K562 (cell line): ENCODE measurements at regions not wholly inside any gene's neighbourhood (a gene's known extent, or its start where the extent isn't known, plus 50 kb on each side); places are given as distances from the start of the nearest gene placed in this dataset.
A peak's percentile ranks its signal among the peaks of the same experiment; 100 is the strongest.

Experiments
- C11orf30 ChIP-seq: fragments of 450-650 bp; IDR thresholded peaks from 2 replicates; pipeline ENCODE4 v1.6.1; 2016; ENCODE audit warnings: low read depth, mild to moderate bottlenecking
- CBFB ChIP-seq: sonication (generic); formaldehyde crosslinking; IDR thresholded peaks from 2 replicates; pipeline ENCODE4 v1.4.0; 2020; ENCODE audit warnings: mild to moderate bottlenecking, missing genetic modification reagents
- HDAC2 ChIP-seq: fragments of 450-650 bp; IDR thresholded peaks from 2 replicates; pipeline ENCODE4 v1.6.1; 2016; ENCODE audit warnings: mild to moderate bottlenecking
- KLF6 ChIP-seq: fragments of 250-450 bp; sonication (Bioruptor Pico); IDR thresholded peaks from 2 replicates; pipeline ENCODE4 v1.4.0; 2020; ENCODE audit warnings: mild to moderate bottlenecking, moderate library complexity, borderline replicate concordance
- MECOM ChIP-seq: fragments of 250-450 bp; sonication (Bioruptor Pico); IDR thresholded peaks from 2 replicates; pipeline ENCODE4 v1.8.0; 2022; ENCODE audit warnings: inconsistent platforms
- ZNF133 ChIP-seq: fragments of 250-450 bp; sonication (Bioruptor Pico); IDR thresholded peaks from 2 replicates; pipeline ENCODE4 v1.4.0; 2020; ENCODE audit warnings: mild to moderate bottlenecking
- ZNF655 ChIP-seq: fragments of 250-450 bp; sonication (Bioruptor Pico); IDR thresholded peaks from 2 replicates; pipeline ENCODE4 v1.5.0; 2021
- TF ChIP-seq, protein P1 (sequence below): fragments of 200-800 bp; sonication (Bioruptor generic); IDR thresholded peaks from 2 replicates; pipeline ENCODE4 v1.6.1; 2016; ENCODE audit warnings: missing genetic modification characterization, missing compliant biosample characterization
- TF ChIP-seq, protein P2 (sequence below), 2 experiments: fragments of 450-650 bp in 1 of 2; IDR thresholded peaks; 2 replicates each; pipeline ENCODE4 v1.6.1; 2011 to 2017; ENCODE audit warnings: low read depth in 2 of 2, antibody characterized with exemption in 1 of 2, borderline replicate concordance in 1 of 2, low read length in 1 of 2, mild to moderate bottlenecking in 1 of 2, mixed read lengths in 1 of 2; ENCODE audit not compliant: control insufficient read depth in 1 of 2
- TF ChIP-seq, protein P3 (sequence below): fragments of 450-650 bp; formaldehyde crosslinking; IDR thresholded peaks from 2 replicates; pipeline ENCODE4 v1.4.0; 2020; ENCODE audit warnings: mild to moderate bottlenecking, moderate library complexity
- TF ChIP-seq, protein P4 (sequence below), 2 experiments: fragments of 200-800 bp in 1 of 2; sonication (Bioruptor generic) in 1 of 2; sonication (generic) in 1 of 2; formaldehyde crosslinking in 1 of 2; IDR thresholded peaks in 1 of 2; conservative IDR thresholded peaks in 1 of 2; 2 replicates each; pipeline versions ENCODE4 v1.5.0 to v1.6.1; 2016 to 2020; ENCODE audit warnings: missing compliant biosample characterization in 1 of 2, missing genetic modification characterization in 1 of 2, missing genetic modification reagents in 1 of 2

DNA sequence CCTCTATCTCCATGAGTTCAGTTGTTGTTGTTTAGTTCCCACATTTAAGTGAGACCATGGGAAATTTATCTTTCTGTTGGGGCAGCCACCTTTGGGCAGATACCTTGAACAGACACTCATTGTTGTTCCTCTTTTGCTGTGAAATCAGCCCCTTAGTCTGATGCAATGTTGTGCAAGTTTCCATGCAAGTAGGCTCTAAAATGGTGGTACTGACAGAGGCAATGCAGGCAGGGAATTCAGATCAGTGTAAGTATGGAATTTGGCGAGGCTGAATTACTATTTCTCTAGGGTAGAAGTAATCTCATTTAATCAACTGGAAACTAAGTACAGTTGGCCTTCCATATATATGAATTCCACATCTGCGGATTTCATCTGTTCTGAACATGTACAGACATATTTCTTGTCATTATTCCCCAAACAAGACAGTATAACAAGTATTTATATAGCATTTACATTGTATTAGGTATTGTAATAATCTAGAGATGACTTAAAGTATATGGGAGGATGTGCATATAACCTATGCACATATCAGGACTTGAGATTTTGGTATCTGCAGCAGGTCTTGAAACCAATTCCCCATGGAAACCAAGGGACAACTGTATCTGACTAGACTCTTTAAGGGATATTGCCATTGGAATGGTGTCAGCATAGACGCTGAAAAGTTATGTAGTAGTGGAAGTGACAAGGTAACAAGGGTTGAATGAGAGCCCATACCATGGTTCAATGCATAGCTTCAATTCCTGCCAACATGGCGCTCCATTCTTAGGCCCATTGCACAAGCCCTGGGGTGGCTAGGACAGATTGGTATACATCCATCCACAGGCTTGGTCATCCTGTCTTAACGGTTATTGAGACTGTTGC, 281.5 kb upstream of the HTR2A start (continued):
- TF ChIP-seq, protein P1, sequence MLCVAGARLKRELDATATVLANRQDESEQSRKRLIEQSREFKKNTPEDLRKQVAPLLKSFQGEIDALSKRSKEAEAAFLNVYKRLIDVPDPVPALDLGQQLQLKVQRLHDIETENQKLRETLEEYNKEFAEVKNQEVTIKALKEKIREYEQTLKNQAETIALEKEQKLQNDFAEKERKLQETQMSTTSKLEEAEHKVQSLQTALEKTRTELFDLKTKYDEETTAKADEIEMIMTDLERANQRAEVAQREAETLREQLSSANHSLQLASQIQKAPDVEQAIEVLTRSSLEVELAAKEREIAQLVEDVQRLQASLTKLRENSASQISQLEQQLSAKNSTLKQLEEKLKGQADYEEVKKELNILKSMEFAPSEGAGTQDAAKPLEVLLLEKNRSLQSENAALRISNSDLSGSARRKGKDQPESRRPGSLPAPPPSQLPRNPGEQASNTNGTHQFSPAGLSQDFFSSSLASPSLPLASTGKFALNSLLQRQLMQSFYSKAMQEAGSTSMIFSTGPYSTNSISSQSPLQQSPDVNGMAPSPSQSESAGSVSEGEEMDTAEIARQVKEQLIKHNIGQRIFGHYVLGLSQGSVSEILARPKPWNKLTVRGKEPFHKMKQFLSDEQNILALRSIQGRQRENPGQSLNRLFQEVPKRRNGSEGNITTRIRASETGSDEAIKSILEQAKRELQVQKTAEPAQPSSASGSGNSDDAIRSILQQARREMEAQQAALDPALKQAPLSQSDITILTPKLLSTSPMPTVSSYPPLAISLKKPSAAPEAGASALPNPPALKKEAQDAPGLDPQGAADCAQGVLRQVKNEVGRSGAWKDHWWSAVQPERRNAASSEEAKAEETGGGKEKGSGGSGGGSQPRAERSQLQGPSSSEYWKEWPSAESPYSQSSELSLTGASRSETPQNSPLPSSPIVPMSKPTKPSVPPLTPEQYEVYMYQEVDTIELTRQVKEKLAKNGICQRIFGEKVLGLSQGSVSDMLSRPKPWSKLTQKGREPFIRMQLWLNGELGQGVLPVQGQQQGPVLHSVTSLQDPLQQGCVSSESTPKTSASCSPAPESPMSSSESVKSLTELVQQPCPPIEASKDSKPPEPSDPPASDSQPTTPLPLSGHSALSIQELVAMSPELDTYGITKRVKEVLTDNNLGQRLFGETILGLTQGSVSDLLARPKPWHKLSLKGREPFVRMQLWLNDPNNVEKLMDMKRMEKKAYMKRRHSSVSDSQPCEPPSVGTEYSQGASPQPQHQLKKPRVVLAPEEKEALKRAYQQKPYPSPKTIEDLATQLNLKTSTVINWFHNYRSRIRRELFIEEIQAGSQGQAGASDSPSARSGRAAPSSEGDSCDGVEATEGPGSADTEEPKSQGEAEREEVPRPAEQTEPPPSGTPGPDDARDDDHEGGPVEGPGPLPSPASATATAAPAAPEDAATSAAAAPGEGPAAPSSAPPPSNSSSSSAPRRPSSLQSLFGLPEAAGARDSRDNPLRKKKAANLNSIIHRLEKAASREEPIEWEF (CRISPR knock-in tag): no peak
- TF ChIP-seq CBFB (no peak), C11orf30 (no peak), ZNF655 (CRISPR knock-in tag) (no peak), ZNF133 (no peak), KLF6 (CRISPR knock-in tag) (peak; percentile 81), MECOM (CRISPR knock-in tag) (no peak), HDAC2 (no peak)
- TF ChIP-seq, protein P2, sequence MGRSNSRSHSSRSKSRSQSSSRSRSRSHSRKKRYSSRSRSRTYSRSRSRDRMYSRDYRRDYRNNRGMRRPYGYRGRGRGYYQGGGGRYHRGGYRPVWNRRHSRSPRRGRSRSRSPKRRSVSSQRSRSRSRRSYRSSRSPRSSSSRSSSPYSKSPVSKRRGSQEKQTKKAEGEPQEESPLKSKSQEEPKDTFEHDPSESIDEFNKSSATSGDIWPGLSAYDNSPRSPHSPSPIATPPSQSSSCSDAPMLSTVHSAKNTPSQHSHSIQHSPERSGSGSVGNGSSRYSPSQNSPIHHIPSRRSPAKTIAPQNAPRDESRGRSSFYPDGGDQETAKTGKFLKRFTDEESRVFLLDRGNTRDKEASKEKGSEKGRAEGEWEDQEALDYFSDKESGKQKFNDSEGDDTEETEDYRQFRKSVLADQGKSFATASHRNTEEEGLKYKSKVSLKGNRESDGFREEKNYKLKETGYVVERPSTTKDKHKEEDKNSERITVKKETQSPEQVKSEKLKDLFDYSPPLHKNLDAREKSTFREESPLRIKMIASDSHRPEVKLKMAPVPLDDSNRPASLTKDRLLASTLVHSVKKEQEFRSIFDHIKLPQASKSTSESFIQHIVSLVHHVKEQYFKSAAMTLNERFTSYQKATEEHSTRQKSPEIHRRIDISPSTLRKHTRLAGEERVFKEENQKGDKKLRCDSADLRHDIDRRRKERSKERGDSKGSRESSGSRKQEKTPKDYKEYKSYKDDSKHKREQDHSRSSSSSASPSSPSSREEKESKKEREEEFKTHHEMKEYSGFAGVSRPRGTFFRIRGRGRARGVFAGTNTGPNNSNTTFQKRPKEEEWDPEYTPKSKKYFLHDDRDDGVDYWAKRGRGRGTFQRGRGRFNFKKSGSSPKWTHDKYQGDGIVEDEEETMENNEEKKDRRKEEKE (IDR thresholded peaks at IDR 0.05; ENCODE audit: borderline replicate concordance in 1 of 2, control insufficient read depth in 1 of 2, low read depth in 2 of 2, low read length in 1 of 2): no peak
- TF ChIP-seq, protein P3, sequence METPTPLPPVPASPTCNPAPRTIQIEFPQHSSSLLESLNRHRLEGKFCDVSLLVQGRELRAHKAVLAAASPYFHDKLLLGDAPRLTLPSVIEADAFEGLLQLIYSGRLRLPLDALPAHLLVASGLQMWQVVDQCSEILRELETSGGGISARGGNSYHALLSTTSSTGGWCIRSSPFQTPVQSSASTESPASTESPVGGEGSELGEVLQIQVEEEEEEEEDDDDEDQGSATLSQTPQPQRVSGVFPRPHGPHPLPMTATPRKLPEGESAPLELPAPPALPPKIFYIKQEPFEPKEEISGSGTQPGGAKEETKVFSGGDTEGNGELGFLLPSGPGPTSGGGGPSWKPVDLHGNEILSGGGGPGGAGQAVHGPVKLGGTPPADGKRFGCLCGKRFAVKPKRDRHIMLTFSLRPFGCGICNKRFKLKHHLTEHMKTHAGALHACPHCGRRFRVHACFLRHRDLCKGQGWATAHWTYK (CRISPR knock-in tag): no peak
- TF ChIP-seq, protein P4, sequence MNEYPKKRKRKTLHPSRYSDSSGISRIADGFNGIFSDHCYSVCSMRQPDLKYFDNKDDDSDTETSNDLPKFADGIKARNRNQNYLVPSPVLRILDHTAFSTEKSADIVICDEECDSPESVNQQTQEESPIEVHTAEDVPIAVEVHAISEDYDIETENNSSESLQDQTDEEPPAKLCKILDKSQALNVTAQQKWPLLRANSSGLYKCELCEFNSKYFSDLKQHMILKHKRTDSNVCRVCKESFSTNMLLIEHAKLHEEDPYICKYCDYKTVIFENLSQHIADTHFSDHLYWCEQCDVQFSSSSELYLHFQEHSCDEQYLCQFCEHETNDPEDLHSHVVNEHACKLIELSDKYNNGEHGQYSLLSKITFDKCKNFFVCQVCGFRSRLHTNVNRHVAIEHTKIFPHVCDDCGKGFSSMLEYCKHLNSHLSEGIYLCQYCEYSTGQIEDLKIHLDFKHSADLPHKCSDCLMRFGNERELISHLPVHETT (CRISPR knock-in tag; conservative IDR thresholded peaks at IDR 0.05 in 1 of 2, IDR thresholded peaks at IDR 0.05 in 1 of 2): no peak
